ENCODE measurements at regions not wholly inside any gene's neighbourhood (a gene's known extent, or its start where the extent isn't known, plus 50 kb on each side); places are given as distances from the start of the nearest gene placed in this dataset.

DNA sequence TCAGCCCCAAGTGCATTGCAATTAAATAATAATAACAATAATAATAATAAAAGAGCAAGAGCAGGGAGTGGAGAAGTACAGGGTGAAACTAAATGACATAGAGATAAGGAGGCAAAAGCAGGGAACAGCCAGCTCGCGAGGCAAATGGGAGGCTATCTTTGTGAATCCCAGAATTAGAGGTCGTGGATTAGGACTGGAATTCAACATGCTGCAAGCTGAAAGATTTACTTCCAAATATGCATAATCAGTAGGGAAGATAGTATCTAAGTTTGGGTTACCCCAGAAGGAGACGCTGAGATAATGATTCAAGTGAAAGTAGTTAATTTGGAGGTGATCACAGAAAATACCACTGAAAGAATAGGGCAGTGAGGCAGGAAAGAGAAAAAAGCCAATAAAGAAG is 119.4 kb upstream of the UBE2E2 start:
- TF ChIP-seq CTCF (IDR thresholded peaks at IDR 0.05; ENCODE audit: extremely low read depth in 1 of 2, insufficient read depth in 1 of 2, low read depth in 1 of 2, low read length in 2 of 2) (no peak), POLR2A (IDR thresholded peaks at IDR 0.05; ENCODE audit: low read depth, low read length) (no peak), JUN (IDR thresholded peaks at IDR 0.05; ENCODE audit: borderline replicate concordance, insufficient read depth, insufficient read length, low read depth) (no peak)
- no TSS peak for BruUV-seq (replicated peaks)
- no peaks in the 10 kb centered on the region for H4K20me1 ChIP-seq (replicated peaks; ENCODE audit: control insufficient read depth, extremely low read depth, insufficient read depth, low read length)
- H3K4me3 ChIP-seq (replicated peaks in 1 of 3; ENCODE audit: insufficient read depth in 1 of 3, low read depth in 1 of 3, low read length in 3 of 3): no peak overlapping the region
- no peaks in the 10 kb centered on the region for H3K9me3 ChIP-seq (replicated peaks; ENCODE audit: control insufficient read depth, insufficient read depth, low read length)
- H2AFZ ChIP-seq (ENCODE audit: low read depth, low read length): no peak overlapping the region
- no peak for DNase-seq (ENCODE audit: low read depth, low spot score)
- H3K36me3 ChIP-seq (ENCODE audit: control insufficient read depth in 2 of 2, extremely low read depth in 1 of 2, insufficient read depth in 2 of 2, low read length in 2 of 2): no peaks in the 10 kb centered on the region
- CTCF ChIA-PET: no interaction called here
- H3K9me1 ChIP-seq (replicated peaks; ENCODE audit: control insufficient read depth, extremely low read depth, insufficient read depth, low read length): no peaks in the 10 kb centered on the region
- no peaks in the 10 kb centered on the region for H3K27me3 ChIP-seq (ENCODE audit: control insufficient read depth in 2 of 2, insufficient read depth in 2 of 2, low read length in 2 of 2)
- FAIRE-seq: no peak
- POLR2A ChIA-PET: interaction anchor here (0.6 kb wide), 1 partner anchor 27 kb away, joined by 5 read pairs; no protein-coding TSS in a partner anchor
- H3K9ac ChIP-seq (replicated peaks; ENCODE audit: extremely low read depth, insufficient read depth, low read length): no peak overlapping the region
- H3K27ac ChIP-seq (ENCODE audit: insufficient read depth, low read depth, low read length): no peak overlapping the region
- no peaks in the 10 kb centered on the region for H3K79me2 ChIP-seq (ENCODE audit: control insufficient read depth, insufficient read depth, low read length)
- intact Hi-C loops (cut with micrococcal nuclease): no loop called here
- no peaks in the 10 kb centered on the region for H3K4me1 ChIP-seq (ENCODE audit: control insufficient read depth, extremely low read depth, insufficient read depth, low read length)
- H3K4me2 ChIP-seq (ENCODE audit: insufficient read depth, low read length): no peak overlapping the region
- dilution Hi-C loops (cut with MboI; ENCODE audit: extremely low pct_ligation_motif_present, low sequenced_read_pairs): no loop called here

GRCh38 chr3:23084367-23084766 is 118.8 kb upstream of the UBE2E2 start:
- Histone ChIP-seq H3K36me3 (ENCODE audit: control insufficient read depth in 2 of 2, extremely low read depth in 1 of 2, insufficient read depth in 2 of 2, low read length in 2 of 2) (no peaks in the 10 kb centered on the region), H3K27ac (ENCODE audit: insufficient read depth, low read depth, low read length) (no peak overlapping the region), H3K9me1 (replicated peaks; ENCODE audit: control insufficient read depth, extremely low read depth, insufficient read depth, low read length) (no peaks in the 10 kb centered on the region), H4K20me1 (replicated peaks; ENCODE audit: control insufficient read depth, extremely low read depth, insufficient read depth, low read length) (no peaks in the 10 kb centered on the region), H3K4me3 (replicated peaks in 1 of 3; ENCODE audit: insufficient read depth in 1 of 3, low read depth in 1 of 3, low read length in 3 of 3) (no peak overlapping the region), H3K4me1 (ENCODE audit: control insufficient read depth, extremely low read depth, insufficient read depth, low read length) (no peaks in the 10 kb centered on the region), H3K9me3 (replicated peaks; ENCODE audit: control insufficient read depth, insufficient read depth, low read length) (no peaks in the 10 kb centered on the region), H3K79me2 (ENCODE audit: control insufficient read depth, insufficient read depth, low read length) (no peaks in the 10 kb centered on the region), H3K4me2 (ENCODE audit: insufficient read depth, low read length) (no peak overlapping the region), H3K27me3 (ENCODE audit: control insufficient read depth in 2 of 2, insufficient read depth in 2 of 2, low read length in 2 of 2) (no peaks in the 10 kb centered on the region), H2AFZ (ENCODE audit: low read depth, low read length) (no peak overlapping the region), H3K9ac (replicated peaks; ENCODE audit: extremely low read depth, insufficient read depth, low read length) (no peak overlapping the region)
- TF ChIP-seq EZH2 (IDR thresholded peaks at IDR 0.05; ENCODE audit: borderline replicate concordance, low read depth, low read length, severe bottlenecking): no peak
- TF ChIP-seq JUN (IDR thresholded peaks at IDR 0.05; ENCODE audit: borderline replicate concordance, insufficient read depth, insufficient read length, low read depth): no peak
- TF ChIP-seq GATA2 (IDR thresholded peaks at IDR 0.05; ENCODE audit: insufficient read depth, insufficient read length, low read depth, low read length): no peak
- TF ChIP-seq MYC (IDR thresholded peaks at IDR 0.05; ENCODE audit: low read depth, low read length): no peak
- no peak for TF ChIP-seq POLR2A (IDR thresholded peaks at IDR 0.05; ENCODE audit: low read depth, low read length)
- TF ChIP-seq POLR2AphosphoS5 (IDR thresholded peaks at IDR 0.05; ENCODE audit: insufficient read depth, low read depth, low read length): no peak
- TF ChIP-seq, protein P1, sequence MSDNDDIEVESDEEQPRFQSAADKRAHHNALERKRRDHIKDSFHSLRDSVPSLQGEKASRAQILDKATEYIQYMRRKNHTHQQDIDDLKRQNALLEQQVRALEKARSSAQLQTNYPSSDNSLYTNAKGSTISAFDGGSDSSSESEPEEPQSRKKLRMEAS (IDR thresholded peaks at IDR 0.05; ENCODE audit: insufficient read depth, insufficient read length): no peak
- no peak for TF ChIP-seq FOS (IDR thresholded peaks at IDR 0.05; ENCODE audit: borderline replicate concordance, insufficient read depth, low read length)
- no peak for TF ChIP-seq CTCF (IDR thresholded peaks at IDR 0.05; ENCODE audit: extremely low read depth in 1 of 2, insufficient read depth in 1 of 2, low read depth in 1 of 2, low read length in 2 of 2)
- dilution Hi-C loops (cut with MboI; ENCODE audit: extremely low pct_ligation_motif_present, low sequenced_read_pairs) (no loop called here), intact Hi-C loops (cut with micrococcal nuclease) (no loop called here)
- ChIA-PET POLR2A (no interaction called here), CTCF (no interaction called here)
- FAIRE-seq (no peak), DNase-seq (ENCODE audit: low read depth, low spot score) (no peak)
- no TSS peak for BruUV-seq (replicated peaks)

All from endothelial cell of umbilical vein (primary cell).